ENCODE measurements at regions not wholly inside any gene's neighbourhood (a gene's known extent, or its start where the extent isn't known, plus 50 kb on each side); places are given as distances from the start of the nearest gene placed in this dataset.

GRCh38 chr9:111744363-111744762 is 50.4 kb downstream of the SHOC1 start:
- H3K14ac ChIP-seq (ENCODE audit: low read length): no peak overlapping the region
- no peak overlapping the region for H2AFZ ChIP-seq (ENCODE audit: low read length)
- no peak overlapping the region for H2AK5ac ChIP-seq (ENCODE audit: low read depth, low read length)
- H3K4me3 ChIP-seq (ENCODE audit: low read length in 2 of 2): no peak overlapping the region
- no peaks in the 10 kb centered on the region for H3K9me3 ChIP-seq (replicated peaks in 1 of 2; ENCODE audit: control insufficient read depth in 2 of 2, insufficient read depth in 1 of 2, low read depth in 1 of 2, low read length in 2 of 2)
- H4K91ac ChIP-seq (ENCODE audit: low read depth, low read length, poor library complexity): no peak overlapping the region
- H3K4me2 ChIP-seq (ENCODE audit: insufficient read depth, low read length, poor library complexity, severe bottlenecking): no peak overlapping the region
- no peak overlapping the region for H3K18ac ChIP-seq (ENCODE audit: low read length)
- no peaks in the 10 kb centered on the region for H3K79me1 ChIP-seq (ENCODE audit: low read depth, low read length)
- no peak overlapping the region for H2BK12ac ChIP-seq (ENCODE audit: low read length)
- H3K9ac ChIP-seq (ENCODE audit: low read depth, low read length, poor library complexity): no peak overlapping the region
- H3K23ac ChIP-seq (ENCODE audit: low read depth, low read length, poor library complexity): no peak overlapping the region
- H3K27ac ChIP-seq (replicated peaks; ENCODE audit: low read length): no peak overlapping the region
- DNase-seq (ENCODE audit: low spot score): no peak
- no peaks in the 10 kb centered on the region for H3K36me3 ChIP-seq (replicated peaks in 1 of 2; ENCODE audit: control insufficient read depth in 2 of 2, insufficient read depth in 2 of 2, low read length in 2 of 2)
- H2BK15ac ChIP-seq (ENCODE audit: low read length): no peak overlapping the region
- no peaks in the 10 kb centered on the region for H3K27me3 ChIP-seq (ENCODE audit: control insufficient read depth in 3 of 3, insufficient read depth in 3 of 3, low read depth in 1 of 3, low read length in 3 of 3)
- H2BK120ac ChIP-seq (ENCODE audit: low read depth, low read length): no peak overlapping the region
- no peak overlapping the region for H4K8ac ChIP-seq (ENCODE audit: low read depth, low read length)
- no peak overlapping the region for H3K4ac ChIP-seq (ENCODE audit: low read length)
- H3K4me1 ChIP-seq (ENCODE audit: control insufficient read depth in 2 of 2, insufficient read depth in 1 of 2, low read depth in 1 of 2, low read length in 2 of 2): no peaks in the 10 kb centered on the region
- H2BK5ac ChIP-seq (ENCODE audit: low read length): no peak overlapping the region

- DNase-seq (ENCODE audit: low spot score): no peak
- WGBS, 2 donors (ENCODE audit: extremely low coverage in 2 of 2, insufficient read length in 2 of 2, insufficient replicate concordance in 1 of 2): no CpG with 5 or more reads among the region's 4 CpGs
- no peak overlapping the region for H2AFZ ChIP-seq (ENCODE audit: low read length)
These were observed 51.5 kb downstream of the SHOC1 start for GRCh38 chr9:111743275-111743674.

GRCh38 chr9:111740739-111741138 is 54.0 kb downstream of the SHOC1 start:
- no peak overlapping the region for H3K27ac ChIP-seq (replicated peaks; ENCODE audit: low read length)
- no peak overlapping the region for H3K4me2 ChIP-seq (ENCODE audit: insufficient read depth, low read length, poor library complexity, severe bottlenecking)
- H4K91ac ChIP-seq (ENCODE audit: low read depth, low read length, poor library complexity): no peak overlapping the region
- H2BK120ac ChIP-seq (ENCODE audit: low read depth, low read length): no peak overlapping the region
- no peak overlapping the region for H3K23ac ChIP-seq (ENCODE audit: low read depth, low read length, poor library complexity)
- no peaks in the 10 kb centered on the region for H3K27me3 ChIP-seq (ENCODE audit: control insufficient read depth in 3 of 3, insufficient read depth in 3 of 3, low read depth in 1 of 3, low read length in 3 of 3)
- H2BK12ac ChIP-seq (ENCODE audit: low read length): no peak overlapping the region
- H2BK15ac ChIP-seq (ENCODE audit: low read length): no peak overlapping the region
- H3K9ac ChIP-seq (ENCODE audit: low read depth, low read length, poor library complexity): no peak overlapping the region
- H3K36me3 ChIP-seq (replicated peaks in 1 of 2; ENCODE audit: control insufficient read depth in 2 of 2, insufficient read depth in 2 of 2, low read length in 2 of 2): no peaks in the 10 kb centered on the region
- no peak overlapping the region for H2BK5ac ChIP-seq (ENCODE audit: low read length)
- no peaks in the 10 kb centered on the region for H3K79me1 ChIP-seq (ENCODE audit: low read depth, low read length)
- H3K9me3 ChIP-seq (replicated peaks in 1 of 2; ENCODE audit: control insufficient read depth in 2 of 2, insufficient read depth in 1 of 2, low read depth in 1 of 2, low read length in 2 of 2): peaks cover 0 to 5% of the 10 kb centered on the region in 2 donors
- no peak overlapping the region for H3K4me3 ChIP-seq (ENCODE audit: low read length in 2 of 2)
- H3K4me1 ChIP-seq (ENCODE audit: control insufficient read depth in 2 of 2, insufficient read depth in 1 of 2, low read depth in 1 of 2, low read length in 2 of 2): no peaks in the 10 kb centered on the region
- H3K4ac ChIP-seq (ENCODE audit: low read length): no peak overlapping the region
- no peak overlapping the region for H4K8ac ChIP-seq (ENCODE audit: low read depth, low read length)
- no peak overlapping the region for H3K14ac ChIP-seq (ENCODE audit: low read length)
- no CpG with 5 or more reads among the region's 19 CpGs for WGBS, 2 donors (ENCODE audit: extremely low coverage in 2 of 2, insufficient read length in 2 of 2, insufficient replicate concordance in 1 of 2)
- no peak overlapping the region for H3K18ac ChIP-seq (ENCODE audit: low read length)
- no peak for DNase-seq (ENCODE audit: low spot score)
- no peak overlapping the region for H2AFZ ChIP-seq (ENCODE audit: low read length)
- H2AK5ac ChIP-seq (ENCODE audit: low read depth, low read length): no peak overlapping the region

More at GRCh38 chr9:111743275-111743674, 51.5 kb downstream of the SHOC1 start:
- Histone ChIP-seq H3K9ac (ENCODE audit: low read depth, low read length, poor library complexity) (no peak overlapping the region), H3K9me3 (replicated peaks in 1 of 2; ENCODE audit: control insufficient read depth in 2 of 2, insufficient read depth in 1 of 2, low read depth in 1 of 2, low read length in 2 of 2) (no peaks in the 10 kb centered on the region), H2BK15ac (ENCODE audit: low read length) (no peak overlapping the region), H3K27me3 (ENCODE audit: control insufficient read depth in 3 of 3, insufficient read depth in 3 of 3, low read depth in 1 of 3, low read length in 3 of 3) (no peaks in the 10 kb centered on the region), H3K4me2 (ENCODE audit: insufficient read depth, low read length, poor library complexity, severe bottlenecking) (no peak overlapping the region), H3K4ac (ENCODE audit: low read length) (no peak overlapping the region), H4K8ac (ENCODE audit: low read depth, low read length) (no peak overlapping the region), H3K18ac (ENCODE audit: low read length) (no peak overlapping the region), H2BK120ac (ENCODE audit: low read depth, low read length) (no peak overlapping the region), H3K27ac (replicated peaks; ENCODE audit: low read length) (no peak overlapping the region), H3K14ac (ENCODE audit: low read length) (no peak overlapping the region), H4K91ac (ENCODE audit: low read depth, low read length, poor library complexity) (no peak overlapping the region), H2AK5ac (ENCODE audit: low read depth, low read length) (no peak overlapping the region), H3K23ac (ENCODE audit: low read depth, low read length, poor library complexity) (no peak overlapping the region), H2BK5ac (ENCODE audit: low read length) (no peak overlapping the region), H2BK12ac (ENCODE audit: low read length) (no peak overlapping the region), H3K36me3 (replicated peaks in 1 of 2; ENCODE audit: control insufficient read depth in 2 of 2, insufficient read depth in 2 of 2, low read length in 2 of 2) (no peaks in the 10 kb centered on the region), H3K4me3 (ENCODE audit: low read length in 2 of 2) (no peak overlapping the region), H3K79me1 (ENCODE audit: low read depth, low read length) (no peaks in the 10 kb centered on the region), H3K4me1 (ENCODE audit: control insufficient read depth in 2 of 2, insufficient read depth in 1 of 2, low read depth in 1 of 2, low read length in 2 of 2) (no peaks in the 10 kb centered on the region)

GRCh38 chr9:111736714-111737113 is 58.0 kb downstream of the SHOC1 start:
- Histone ChIP-seq H3K4me3 (ENCODE audit: low read length in 2 of 2) (no peak overlapping the region), H3K36me3 (replicated peaks in 1 of 2; ENCODE audit: control insufficient read depth in 2 of 2, insufficient read depth in 2 of 2, low read length in 2 of 2) (no peaks in the 10 kb centered on the region), H3K14ac (ENCODE audit: low read length) (no peak overlapping the region), H3K23ac (ENCODE audit: low read depth, low read length, poor library complexity) (no peak overlapping the region), H3K27me3 (ENCODE audit: control insufficient read depth in 3 of 3, insufficient read depth in 3 of 3, low read depth in 1 of 3, low read length in 3 of 3) (no peaks in the 10 kb centered on the region), H3K79me1 (ENCODE audit: low read depth, low read length) (no peaks in the 10 kb centered on the region), H4K8ac (ENCODE audit: low read depth, low read length) (no peak overlapping the region), H3K18ac (ENCODE audit: low read length) (no peak overlapping the region), H3K9me3 (replicated peaks in 1 of 2; ENCODE audit: control insufficient read depth in 2 of 2, insufficient read depth in 1 of 2, low read depth in 1 of 2, low read length in 2 of 2) (peaks cover 0 to 5% of the 10 kb centered on the region in 2 donors), H2AK5ac (ENCODE audit: low read depth, low read length) (no peak overlapping the region), H3K4me1 (ENCODE audit: control insufficient read depth in 2 of 2, insufficient read depth in 1 of 2, low read depth in 1 of 2, low read length in 2 of 2) (no peaks in the 10 kb centered on the region), H2AFZ (ENCODE audit: low read length) (no peak overlapping the region), H3K9ac (ENCODE audit: low read depth, low read length, poor library complexity) (no peak overlapping the region), H2BK12ac (ENCODE audit: low read length) (no peak overlapping the region), H2BK5ac (ENCODE audit: low read length) (no peak overlapping the region), H2BK120ac (ENCODE audit: low read depth, low read length) (no peak overlapping the region), H3K27ac (replicated peaks; ENCODE audit: low read length) (no peak overlapping the region), H2BK15ac (ENCODE audit: low read length) (no peak overlapping the region), H4K91ac (ENCODE audit: low read depth, low read length, poor library complexity) (no peak overlapping the region), H3K4me2 (ENCODE audit: insufficient read depth, low read length, poor library complexity, severe bottlenecking) (no peak overlapping the region), H3K4ac (ENCODE audit: low read length) (no peak overlapping the region)
- DNase-seq (ENCODE audit: low spot score): no peak

Measured in neuronal stem cell (in vitro differentiated cells).